ENCODE measurements at regions not wholly inside any gene's neighbourhood (a gene's known extent, or its start where the extent isn't known, plus 50 kb on each side); places are given as distances from the start of the nearest gene placed in this dataset.
A peak's percentile ranks its signal among the peaks of the same experiment; 100 is the strongest.

GRCh38 chr5:32955814-32956213, 244.7 kb downstream of the NPR3 start:
- Histone ChIP-seq H3K9me2 (ENCODE audit: insufficient read depth) (peaks cover 9% of the 10 kb centered on the region; the same call in 1 of the 2 replicates), H3K27me3 (ENCODE audit: insufficient read depth) (no peaks in the 10 kb centered on the region), H2AFZ (no peak overlapping the region), H3F3A (replicated peaks; ENCODE audit: low read depth) (no peaks in the 10 kb centered on the region), H4K20me1 (replicated peaks; ENCODE audit: insufficient read depth) (no peaks in the 10 kb centered on the region), H3K36me3 (ENCODE audit: insufficient read depth) (no peaks in the 10 kb centered on the region), H3K4me1 (ENCODE audit: insufficient read depth) (peaks cover 24% of the 10 kb centered on the region), H3K4me3 (no peak overlapping the region), H3K4me2 (no peak overlapping the region), H3K79me2 (replicated peaks; ENCODE audit: insufficient read depth) (no peaks in the 10 kb centered on the region), H3K27ac (ENCODE audit: low read depth) (no peak overlapping the region)
- peaks cover 6% of the 10 kb centered on the region; the same call in 2 of the 3 replicates for H3K36me3 Mint-ChIP-seq (ENCODE audit: low read depth)
- DNase-seq (ENCODE audit: low spot score) (no peak), ATAC-seq (no peak)
- TF ChIP-seq REST (IDR thresholded peaks at IDR 0.05; ENCODE audit: unreplicated experiment): no peak
- TF ChIP-seq NANOG (IDR thresholded peaks at IDR 0.05; ENCODE audit: borderline replicate concordance): no peak
- TF ChIP-seq ZNF331 (CRISPR knock-in tag; IDR thresholded peaks at IDR 0.05; ENCODE audit: low read depth): no peak
- TF ChIP-seq EZH2 (IDR thresholded peaks at IDR 0.05; ENCODE audit: low read depth, unreplicated experiment): no peak
- TF ChIP-seq CREB1 (CRISPR knock-in tag; IDR thresholded peaks at IDR 0.05; ENCODE audit: low read depth): no peak
- no peak for TF ChIP-seq EZH2phosphoT487 (IDR thresholded peaks at IDR 0.05; ENCODE audit: unreplicated experiment)
- no peak for TF ChIP-seq POLR2AphosphoS5 (IDR thresholded peaks at IDR 0.05; ENCODE audit: low read depth)
- TF ChIP-seq STAT1 (IDR thresholded peaks at IDR 0.05; ENCODE audit: unreplicated experiment): no peak
- TF ChIP-seq CTCF (conservative IDR thresholded peaks at IDR 0.05; ENCODE audit: low read depth in 2 of 2): no peak
- H3K27me3 Mint-ChIP-seq (ENCODE audit: insufficient read depth, low read depth, poor library complexity): no peaks in the 10 kb centered on the region
- no peak overlapping the region for H3K27ac Mint-ChIP-seq
- peaks cover 8% of the 10 kb centered on the region; the same call in 2 of the 3 replicates for H3K9me3 Mint-ChIP-seq
- H3K4me3 Mint-ChIP-seq: no peak overlapping the region
- peaks cover 14% of the 10 kb centered on the region for H3K4me1 Mint-ChIP-seq

GRCh38 chr5:32960340-32961058, 249.4 kb downstream of the NPR3 start:
- peak overlapping the region; percentile 75; the same call in 1 of the 2 replicates for H2AFZ ChIP-seq
- no peak overlapping the region for H3K4me2 ChIP-seq
- H3K9me2 ChIP-seq (ENCODE audit: insufficient read depth): peaks cover 21% of the 10 kb centered on the region
- no peaks in the 10 kb centered on the region for H4K20me1 ChIP-seq (replicated peaks; ENCODE audit: insufficient read depth)
- no peaks in the 10 kb centered on the region for H3K79me2 ChIP-seq (replicated peaks; ENCODE audit: insufficient read depth)
- H3K4me1 ChIP-seq (ENCODE audit: insufficient read depth): no peaks in the 10 kb centered on the region
- Mint-ChIP-seq H3K27ac (no peak overlapping the region), H3K9me3 (no peaks in the 10 kb centered on the region; the same call in 2 of the 3 replicates), H3K4me1 (peaks cover 9% of the 10 kb centered on the region; the same call in 1 of the 3 replicates), H3K4me3 (no peak overlapping the region), H3K36me3 (ENCODE audit: low read depth) (0 out of 3 replicates have a peak, but pooled peaks cover 4% of the 10 kb centered on the region), H3K27me3 (ENCODE audit: insufficient read depth, low read depth, poor library complexity) (peaks cover 2% of the 10 kb centered on the region)
- H3K4me3 ChIP-seq: no peak overlapping the region
- H3F3A ChIP-seq (replicated peaks; ENCODE audit: low read depth): no peaks in the 10 kb centered on the region
- no peaks in the 10 kb centered on the region for H3K36me3 ChIP-seq (ENCODE audit: insufficient read depth)
- ATAC-seq (no peak), DNase-seq (ENCODE audit: low spot score) (no peak)
- no peaks in the 10 kb centered on the region for H3K27me3 ChIP-seq (ENCODE audit: insufficient read depth)
- no peak overlapping the region for H3K27ac ChIP-seq (ENCODE audit: low read depth)
- no peak for TF ChIP-seq EZH2phosphoT487 (IDR thresholded peaks at IDR 0.05; ENCODE audit: unreplicated experiment)
- no peak for TF ChIP-seq CREB1 (CRISPR knock-in tag; IDR thresholded peaks at IDR 0.05; ENCODE audit: low read depth)
- TF ChIP-seq REST (IDR thresholded peaks at IDR 0.05; ENCODE audit: unreplicated experiment): no peak
- no peak for TF ChIP-seq NANOG (IDR thresholded peaks at IDR 0.05; ENCODE audit: borderline replicate concordance)
- no peak for TF ChIP-seq ZNF114 (CRISPR knock-in tag; IDR thresholded peaks at IDR 0.05)
- TF ChIP-seq CTCF (conservative IDR thresholded peaks at IDR 0.05; ENCODE audit: low read depth in 2 of 2): no peak
- no peak for TF ChIP-seq JUNB (IDR thresholded peaks at IDR 0.05; ENCODE audit: unreplicated experiment)
- no peak for TF ChIP-seq EZH2 (IDR thresholded peaks at IDR 0.05; ENCODE audit: low read depth, unreplicated experiment)
- no peak for TF ChIP-seq STAT1 (IDR thresholded peaks at IDR 0.05; ENCODE audit: unreplicated experiment)
- no peak for TF ChIP-seq POLR2AphosphoS5 (IDR thresholded peaks at IDR 0.05; ENCODE audit: low read depth)

All from GM23338 (cell line).